Activated CD4-positive, alpha-beta T cell treated with anti-CD3 and anti-CD28 coated beads, Interleukin-2, amount 50 U/mL, for 16 hours (primary cell): ENCODE measurements at regions not wholly inside any gene's neighbourhood (a gene's known extent, or its start where the extent isn't known, plus 50 kb on each side); places are given as distances from the start of the nearest gene placed in this dataset.

ENCODE experiments used
- DNase-seq: peaks from one replicate; pipeline ENCODE4 v3.0.0-alpha.2; 2020

DNA sequence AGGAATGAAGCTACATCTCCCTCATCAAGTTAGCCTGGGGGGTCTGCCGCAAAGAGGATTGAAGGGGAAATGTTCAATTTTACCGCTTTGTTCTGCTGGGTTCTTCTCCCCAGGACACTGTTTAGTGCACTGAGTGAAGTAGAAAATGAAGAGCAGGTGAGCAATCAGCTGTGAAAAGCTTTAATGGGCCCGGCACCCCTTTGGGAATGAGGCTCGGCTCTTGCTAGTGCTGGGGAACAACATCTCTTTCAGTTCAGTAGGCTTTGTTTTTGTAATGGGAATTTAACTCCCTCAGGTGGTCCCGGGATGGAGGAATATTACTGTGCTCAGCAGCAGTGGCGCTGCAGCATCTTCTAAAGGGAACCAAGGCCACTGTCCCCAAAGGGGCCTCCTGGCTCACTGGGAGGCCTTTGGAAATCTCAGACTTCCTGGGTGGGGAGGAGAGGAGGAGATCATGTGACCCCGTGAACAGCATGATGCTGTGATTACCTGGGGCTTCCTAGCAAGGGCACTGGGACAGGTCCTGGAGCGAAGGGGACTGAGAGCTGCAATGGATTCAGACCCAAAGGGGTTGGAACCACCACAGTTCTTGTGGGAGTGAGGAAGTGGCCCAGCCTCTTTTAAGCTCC, 85.2 kb upstream of the MAX start:
- DNase-seq = no peak

DNA sequence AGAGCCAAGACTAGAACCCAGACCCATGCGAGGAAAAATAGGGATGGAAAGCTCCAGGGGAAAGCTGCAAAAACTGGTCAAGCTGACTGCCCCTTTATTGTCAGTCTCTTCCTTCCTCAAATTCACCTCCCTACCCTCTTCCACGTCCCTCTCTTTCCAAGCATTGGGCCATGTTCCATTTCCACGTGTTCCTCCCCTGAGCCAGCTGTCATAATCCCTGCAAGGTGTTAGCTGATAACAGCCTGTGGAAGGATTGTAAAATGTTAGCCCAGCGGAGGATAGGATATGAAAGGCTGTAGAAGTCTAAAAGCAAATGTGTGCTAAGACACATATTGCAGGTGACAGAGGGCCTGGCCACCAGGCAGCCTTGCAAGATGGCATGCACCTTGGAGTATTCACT, 88.0 kb upstream of the MAX start:
- DNase-seq = no peak

- no peak for DNase-seq
These were observed 89.4 kb upstream of the MAX start for GRCh38 chr14:65191716-65192115.

- no peak for DNase-seq
These were observed 90.4 kb upstream of the MAX start for GRCh38 chr14:65192686-65193085.

DNA sequence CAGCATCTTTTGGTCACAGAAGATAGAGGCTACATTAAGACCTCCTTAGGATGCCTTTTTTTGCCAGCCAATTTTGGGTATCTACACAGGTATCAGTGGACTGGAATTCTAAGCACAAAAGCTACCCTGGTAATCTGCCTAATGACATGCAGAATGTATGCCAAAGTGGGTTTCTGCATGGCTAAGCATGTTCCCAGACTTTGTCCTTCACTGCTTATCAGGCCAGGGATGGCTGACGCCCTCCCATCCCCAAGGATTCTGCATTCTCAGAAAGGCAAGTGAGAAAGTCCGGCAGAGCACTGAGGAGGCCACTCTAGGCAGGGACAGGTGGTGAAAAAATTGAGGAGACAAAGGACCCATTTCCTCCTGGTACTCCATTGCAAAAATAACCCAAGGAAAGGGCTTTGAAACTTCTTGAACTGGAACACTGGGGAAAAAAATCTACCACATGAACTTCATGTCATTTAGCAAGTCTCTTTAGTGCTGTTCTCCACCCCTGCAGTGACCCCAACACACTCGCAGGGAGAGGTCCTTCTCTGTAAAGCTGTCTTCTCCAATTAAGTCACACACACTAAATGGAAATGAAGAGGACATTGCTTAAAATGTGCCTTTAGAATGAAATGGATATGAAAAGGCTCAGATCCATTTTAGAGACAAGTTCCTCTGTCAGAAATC, 91.7 kb upstream of the MAX start:
- no peak for DNase-seq

- peak; percentile 21 for DNase-seq
These were observed 92.9 kb upstream of the MAX start for GRCh38 chr14:65195042-65195719.

GRCh38 chr14:65198346-65198745, 96.0 kb upstream of the MAX start:
- DNase-seq = no peak

- DNase-seq = no peak
These were observed 98.1 kb upstream of the MAX start for GRCh38 chr14:65200454-65200853.

DNA sequence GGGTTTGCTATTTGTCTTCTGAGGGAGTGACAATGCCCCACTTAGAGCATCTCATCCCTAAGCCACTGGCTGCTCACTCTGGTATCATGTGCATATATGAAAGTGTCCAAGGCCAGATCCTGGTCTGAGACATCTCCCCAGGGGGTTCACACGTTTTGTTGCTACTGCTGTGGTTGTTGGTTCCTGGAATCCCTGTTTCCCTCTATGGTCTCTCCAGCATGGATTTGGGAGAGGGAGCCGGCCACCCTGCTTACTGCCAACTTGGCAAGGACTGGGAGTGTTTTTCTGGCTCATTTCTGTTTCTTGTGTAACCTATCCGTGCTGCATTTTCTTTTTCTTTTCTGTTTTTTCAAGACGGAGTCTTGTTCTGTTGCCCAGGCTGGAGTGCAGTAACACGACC, 101.3 kb upstream of the MAX start:
- no peak for DNase-seq

DNA sequence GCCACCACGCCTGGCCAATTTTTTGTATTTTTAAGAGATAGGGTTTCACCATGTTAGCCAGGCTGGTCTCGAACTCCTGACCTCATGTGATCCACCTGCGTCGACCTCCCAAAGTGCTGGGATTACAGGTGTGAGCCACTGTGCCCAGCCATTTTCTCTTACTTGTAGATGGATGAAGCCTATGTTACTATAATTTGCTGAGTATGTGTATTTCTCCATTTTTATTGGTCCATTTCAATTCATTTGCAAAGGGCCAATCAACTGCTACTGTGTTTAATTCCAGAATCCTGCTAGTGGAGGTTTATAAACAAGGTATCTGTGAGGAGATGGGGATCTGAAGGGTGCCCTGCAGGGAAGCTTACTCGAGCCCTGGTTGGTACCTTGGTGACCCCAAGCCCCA, 101.7 kb upstream of the MAX start:
- no peak for DNase-seq

DNA sequence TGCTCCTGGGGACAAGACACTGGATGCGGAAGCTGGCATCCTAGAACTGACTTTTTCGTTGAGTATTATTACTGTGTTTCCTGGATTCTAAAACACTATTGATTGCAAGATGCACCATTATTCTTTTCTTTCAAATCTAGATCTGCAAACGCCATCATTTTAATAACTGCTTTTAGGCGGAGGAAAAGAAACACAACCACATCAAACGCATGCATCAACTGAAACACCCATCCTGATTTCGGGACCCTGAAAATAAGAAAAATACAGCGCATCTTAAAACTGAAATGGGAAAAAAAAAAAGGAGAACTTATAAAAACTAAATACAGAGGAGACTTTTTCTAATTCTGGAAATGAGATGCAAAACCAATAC, 103.7 kb upstream of the MAX start:
- DNase-seq = no peak

GRCh38 chr14:65206448-65207096, 104.3 kb upstream of the MAX start:
- peak; percentile 91 for DNase-seq

DNA sequence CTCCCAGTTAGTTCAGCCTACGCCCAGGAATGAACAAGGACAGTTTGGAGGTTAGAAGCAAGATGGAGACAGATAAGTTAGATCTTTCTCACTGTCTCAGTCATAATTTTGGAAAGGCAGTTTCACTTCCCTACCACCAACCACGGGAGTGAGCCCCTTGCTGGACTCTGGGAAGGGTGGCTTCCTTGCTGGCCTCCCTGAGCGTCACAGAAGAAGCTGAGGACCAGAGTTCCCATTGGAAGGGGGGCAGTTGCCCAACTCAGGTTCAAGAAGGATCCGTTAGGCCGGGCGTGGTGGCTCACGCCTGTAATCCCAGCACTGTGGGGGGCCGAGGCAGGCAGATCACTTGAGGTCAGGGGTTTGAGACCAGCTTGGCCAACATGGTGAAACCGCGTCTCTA, 106.2 kb upstream of the MAX start:
- DNase-seq = no peak

DNA sequence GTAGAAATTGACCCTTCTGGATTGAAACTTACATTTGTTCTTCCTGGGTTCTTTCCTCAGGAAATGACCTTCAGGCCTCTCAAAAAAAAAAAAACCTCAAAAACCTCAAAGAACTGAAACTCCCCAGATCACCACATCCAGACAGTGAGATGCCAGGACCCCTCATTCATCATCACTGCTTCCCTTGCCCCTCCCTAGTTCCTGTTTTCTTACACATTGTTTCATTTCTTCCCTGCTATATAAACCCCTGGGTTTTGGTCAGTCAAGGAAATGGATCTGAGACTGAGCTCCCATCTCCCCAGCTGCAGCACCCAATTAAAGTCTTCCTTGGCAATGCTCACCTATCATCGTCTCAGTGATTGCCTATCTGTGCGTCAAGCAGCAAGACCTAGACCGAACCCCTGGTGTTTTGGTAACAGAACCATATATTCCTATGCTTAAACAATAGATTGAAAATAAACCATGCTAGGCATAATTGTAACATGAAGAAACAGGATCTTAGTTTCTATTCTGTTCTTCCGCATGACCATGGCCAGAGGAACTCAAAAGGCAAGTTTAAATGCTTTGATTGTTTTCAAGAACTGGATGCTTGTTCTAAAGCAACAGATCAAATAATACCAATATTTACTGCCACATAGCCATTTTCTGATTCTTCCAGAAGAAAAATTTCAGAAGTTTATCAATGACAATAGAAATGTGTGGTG, 108.0 kb upstream of the MAX start:
- peak; percentile 83 for DNase-seq

GRCh38 chr14:65210822-65211182, 108.5 kb upstream of the MAX start:
- DNase-seq = no peak

GRCh38 chr14:65211341-65211987, 109.1 kb upstream of the MAX start:
- peak; percentile 52 for DNase-seq

GRCh38 chr14:65213316-65213715, 111.0 kb upstream of the MAX start:
- no peak for DNase-seq

DNA sequence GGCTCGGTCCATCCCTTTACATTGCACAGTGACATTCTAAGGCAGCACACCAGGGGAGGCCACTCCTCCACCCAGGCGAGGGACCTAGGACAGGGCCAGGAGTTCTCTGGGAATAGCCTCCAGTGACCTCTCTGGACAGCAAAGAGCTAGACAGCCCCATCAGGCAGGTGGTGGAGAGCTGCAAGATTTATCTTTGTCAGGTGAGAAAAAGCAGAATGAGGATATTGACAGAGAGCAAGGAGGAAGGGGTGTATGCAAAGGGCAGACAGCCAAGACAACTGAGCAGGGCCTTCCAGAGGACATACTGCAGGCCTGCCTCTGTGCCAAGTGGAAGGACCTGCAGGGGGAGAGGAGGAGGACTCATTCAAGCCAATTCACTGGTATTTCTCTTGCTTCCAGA, 112.4 kb upstream of the MAX start:
- DNase-seq = no peak

- DNase-seq = no peak
These were observed 117.0 kb upstream of the MAX start for GRCh38 chr14:65219353-65219752.

DNA sequence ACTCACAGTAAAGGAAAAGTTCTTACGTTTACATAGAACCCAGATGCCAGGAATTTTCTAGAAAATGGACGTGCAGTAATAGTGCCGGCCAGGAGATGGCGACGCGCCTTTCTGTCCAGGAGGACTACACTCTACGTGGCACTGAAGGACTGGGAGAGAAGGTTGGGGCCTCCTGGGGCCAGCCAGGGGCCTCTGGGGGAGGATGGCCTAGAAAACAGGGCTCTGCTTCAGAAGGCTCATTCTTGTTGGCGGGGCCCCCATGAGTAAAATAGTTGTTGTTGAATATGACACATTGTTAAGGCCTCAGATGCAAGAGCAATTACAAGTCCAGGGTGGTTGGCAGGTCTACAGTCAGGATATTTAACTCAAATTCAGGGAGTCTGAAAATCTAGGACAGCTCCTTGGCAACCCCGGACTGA, 120.1 kb upstream of the MAX start:
- DNase-seq = peak; percentile 69

DNA sequence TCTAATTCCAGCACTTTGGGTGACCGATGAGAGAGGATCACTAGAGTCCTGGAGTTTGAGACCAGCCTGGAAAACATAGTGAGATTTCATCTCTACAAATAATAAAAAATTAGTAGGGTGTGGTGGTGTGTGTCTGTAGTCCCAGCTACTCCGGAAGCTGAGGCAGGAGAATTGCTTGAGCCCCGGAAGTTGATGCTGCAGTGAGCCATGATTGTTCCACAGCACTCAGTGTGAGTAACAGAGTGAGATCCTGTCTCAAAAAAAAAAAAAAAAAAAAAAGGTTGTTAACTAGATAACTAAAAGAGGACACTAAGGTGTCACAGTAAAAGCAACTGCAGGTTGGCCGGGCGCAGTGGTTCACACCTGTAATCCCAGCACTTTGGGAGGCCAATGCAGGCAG, 121.3 kb upstream of the MAX start:
- DNase-seq = peak; percentile 37

DNA sequence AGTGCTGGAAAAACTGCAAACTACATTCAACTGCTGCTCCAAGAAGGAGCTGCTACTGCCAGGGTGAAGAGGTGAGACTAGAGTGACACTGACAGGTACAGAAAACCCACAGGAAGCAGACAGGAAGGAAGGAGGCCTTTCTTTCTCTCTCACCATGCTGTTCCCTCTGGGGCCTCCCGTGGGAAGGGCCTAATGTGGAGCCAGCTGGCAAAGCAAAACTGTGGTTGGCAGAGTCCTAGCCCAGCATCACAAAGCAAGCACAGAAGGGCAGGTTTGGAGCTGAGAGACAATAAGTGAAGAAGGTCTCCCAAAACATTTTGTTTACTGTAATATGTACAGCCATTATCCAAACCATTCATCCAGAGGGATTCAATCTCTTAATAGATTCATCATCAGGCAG, 122.5 kb upstream of the MAX start:
- DNase-seq = peak; percentile 41
